ENCODE measurements at regions not wholly inside any gene's neighbourhood (a gene's known extent, or its start where the extent isn't known, plus 50 kb on each side); places are given as distances from the start of the nearest gene placed in this dataset.

- DNase-seq (no peak), ATAC-seq (ENCODE audit: poor library complexity) (no peak)
- Histone ChIP-seq H3K4me1 (ENCODE audit: insufficient read depth, low read length) (peaks cover 3% of the 10 kb centered on the region), H3K36me3 (ENCODE audit: insufficient read depth, low read length) (peaks cover 56% of the 10 kb centered on the region), H3K27ac (ENCODE audit: low read depth in 1 of 2, low read length in 2 of 2) (no peak overlapping the region), H3K27me3 (ENCODE audit: control insufficient read depth in 1 of 2, insufficient read depth in 2 of 2, low read length in 2 of 2) (no peaks in the 10 kb centered on the region), H3K4me3 (ENCODE audit: low read length) (no peak overlapping the region), H3K9me3 (ENCODE audit: control insufficient read depth in 1 of 2, insufficient read depth in 1 of 2, low read length in 2 of 2) (no peaks in the 10 kb centered on the region)
- intact Hi-C loops (cut with DNase I, micrococcal nuclease) = no loop called here
- peaks cover 67% of the 10 kb centered on the region for H3K36me3 Mint-ChIP-seq (ENCODE audit: low read depth)
- no peaks in the 10 kb centered on the region for H3K9me3 Mint-ChIP-seq
- H3K4me1 Mint-ChIP-seq (ENCODE audit: low read depth) = no peaks in the 10 kb centered on the region
- ChIA-PET POLR2A (no interaction called here), CTCF (interaction anchor here (1.4 kb wide), 1 partner anchor 37 kb away, joined by 3 read pairs; no protein-coding TSS in a partner anchor)
- TF ChIP-seq CTCF (IDR thresholded peaks at IDR 0.05) = no peak
- H3K27me3 Mint-ChIP-seq = no peaks in the 10 kb centered on the region
- no peak overlapping the region for H3K4me3 Mint-ChIP-seq
- no peak overlapping the region for H3K27ac Mint-ChIP-seq
Measured at GRCh38 chr12:124428792-124429281, 133.9 kb downstream of the RFLNA start.

GRCh38 chr12:124428136-124428791, 133.4 kb downstream of the RFLNA start:
- Histone ChIP-seq H3K4me1 (ENCODE audit: insufficient read depth, low read length) (peaks cover 3% of the 10 kb centered on the region), H3K27me3 (ENCODE audit: control insufficient read depth in 1 of 2, insufficient read depth in 2 of 2, low read length in 2 of 2) (no peaks in the 10 kb centered on the region), H3K9me3 (ENCODE audit: control insufficient read depth in 1 of 2, insufficient read depth in 1 of 2, low read length in 2 of 2) (no peaks in the 10 kb centered on the region), H3K4me3 (ENCODE audit: low read length) (no peak overlapping the region), H3K36me3 (ENCODE audit: insufficient read depth, low read length) (peaks cover 58% of the 10 kb centered on the region), H3K27ac (ENCODE audit: low read depth in 1 of 2, low read length in 2 of 2) (no peak overlapping the region)
- H3K9me3 Mint-ChIP-seq = no peaks in the 10 kb centered on the region
- ATAC-seq (ENCODE audit: poor library complexity) (no peak), DNase-seq (no peak)
- ChIA-PET CTCF (no interaction called here), POLR2A (no interaction called here)
- no peaks in the 10 kb centered on the region for H3K4me1 Mint-ChIP-seq (ENCODE audit: low read depth)
- no peak for TF ChIP-seq CTCF (IDR thresholded peaks at IDR 0.05)
- no peak overlapping the region for H3K4me3 Mint-ChIP-seq
- no peak overlapping the region for H3K27ac Mint-ChIP-seq
- H3K36me3 Mint-ChIP-seq (ENCODE audit: low read depth) = peaks cover 72% of the 10 kb centered on the region
- intact Hi-C loops (cut with DNase I, micrococcal nuclease) = no loop called here
- no peaks in the 10 kb centered on the region for H3K27me3 Mint-ChIP-seq

- Histone ChIP-seq H3K27me3 (ENCODE audit: control insufficient read depth in 1 of 2, insufficient read depth in 2 of 2, low read length in 2 of 2) (no peaks in the 10 kb centered on the region), H3K4me1 (ENCODE audit: insufficient read depth, low read length) (no peaks in the 10 kb centered on the region), H3K4me3 (ENCODE audit: low read length) (no peak overlapping the region), H3K27ac (ENCODE audit: low read depth in 1 of 2, low read length in 2 of 2) (no peak overlapping the region), H3K9me3 (ENCODE audit: control insufficient read depth in 1 of 2, insufficient read depth in 1 of 2, low read length in 2 of 2) (no peaks in the 10 kb centered on the region), H3K36me3 (ENCODE audit: insufficient read depth, low read length) (peaks cover 66% of the 10 kb centered on the region)
- ChIA-PET POLR2A (no interaction called here), CTCF (no interaction called here)
- Mint-ChIP-seq H3K9me3 (no peaks in the 10 kb centered on the region), H3K4me3 (no peak overlapping the region), H3K27ac (no peak overlapping the region), H3K36me3 (ENCODE audit: low read depth) (peaks cover 71% of the 10 kb centered on the region), H3K27me3 (no peaks in the 10 kb centered on the region), H3K4me1 (ENCODE audit: low read depth) (no peaks in the 10 kb centered on the region)
- no peak for DNase-seq
- no peak for ATAC-seq (ENCODE audit: poor library complexity)
- TF ChIP-seq CTCF (IDR thresholded peaks at IDR 0.05) = no peak
- intact Hi-C loops (cut with DNase I, micrococcal nuclease) = no loop called here
Measured at GRCh38 chr12:124426594-124427555, 132.0 kb downstream of the RFLNA start.

All from CD4-positive, alpha-beta T cell (primary cell).